ENCODE measurements at regions not wholly inside any gene's neighbourhood (a gene's known extent, or its start where the extent isn't known, plus 50 kb on each side); places are given as distances from the start of the nearest gene placed in this dataset.

GRCh38 chr14:85195872-85196477, 334.0 kb upstream of the FLRT2 start:
- CTCF ChIA-PET: no interaction called here
- POLR2A ChIA-PET: no interaction called here

GRCh38 chr14:85198001-85198400, 331.9 kb upstream of the FLRT2 start:
- POLR2A ChIA-PET: no interaction called here
- CTCF ChIA-PET: no interaction called here

GRCh38 chr14:85205875-85206274, 324.1 kb upstream of the FLRT2 start:
- CTCF ChIA-PET: no interaction called here

DNA sequence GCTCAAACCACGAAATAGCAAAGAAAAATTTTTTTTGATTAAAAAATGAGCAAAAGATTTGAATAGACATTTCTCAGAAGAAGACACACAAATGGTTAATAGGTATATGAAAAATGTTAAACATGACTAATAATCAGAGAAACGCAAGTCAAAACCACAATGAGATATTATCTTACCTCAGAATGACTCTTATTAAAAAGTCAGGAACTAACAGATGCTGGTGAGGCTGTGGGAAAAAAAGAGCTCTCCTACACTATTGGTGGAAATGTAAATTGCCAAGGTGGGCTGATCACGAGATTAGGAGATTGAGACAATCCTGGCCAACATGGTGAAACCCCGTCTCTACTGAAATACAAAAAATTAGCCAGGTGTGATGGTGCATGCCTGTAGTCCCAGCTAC, 315.5 kb upstream of the FLRT2 start:
- CTCF ChIA-PET: no interaction called here
- POLR2A ChIA-PET: no interaction called here

More at GRCh38 chr14:85205875-85206274, 324.1 kb upstream of the FLRT2 start:
- POLR2A ChIA-PET: no interaction called here

DNA sequence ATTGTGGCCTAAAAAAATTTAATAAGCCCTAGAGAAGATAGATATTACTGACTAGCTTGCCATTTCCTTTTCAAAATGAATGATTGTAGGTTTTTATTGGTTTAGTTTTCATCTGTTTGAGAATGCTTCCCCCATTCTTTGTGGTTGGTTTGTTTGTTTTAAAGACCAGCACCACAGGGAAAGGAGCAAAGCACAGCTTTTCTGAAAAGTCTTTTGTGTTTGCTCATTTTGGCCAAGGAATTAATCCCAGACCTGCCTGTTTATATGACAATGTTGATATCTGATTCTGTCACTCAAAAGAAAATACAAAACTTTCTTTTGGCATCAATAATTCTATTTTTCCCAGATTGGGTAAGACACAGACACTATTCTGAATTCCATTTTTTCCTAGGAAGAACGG, 312.5 kb upstream of the FLRT2 start:
- CTCF ChIA-PET: no interaction called here
- POLR2A ChIA-PET: no interaction called here

DNA sequence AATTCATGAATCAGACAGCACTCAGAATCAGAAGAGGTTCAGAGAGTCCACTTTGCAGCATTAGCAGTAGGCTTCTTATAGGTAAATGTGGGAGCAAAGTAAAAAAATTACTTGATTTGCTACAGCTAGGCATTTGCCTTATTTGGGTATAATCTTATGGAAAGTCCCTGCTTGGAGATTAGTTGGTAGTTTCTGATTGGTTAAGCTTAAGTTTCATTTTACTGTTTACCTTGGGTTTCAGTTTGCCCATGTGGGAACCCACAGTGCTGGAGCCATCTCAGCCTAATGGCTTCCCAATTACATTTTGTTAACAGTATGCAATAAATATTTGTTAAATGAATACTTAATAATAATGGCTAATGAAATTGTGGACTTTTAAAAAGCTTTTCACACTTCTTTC, 311.0 kb upstream of the FLRT2 start:
- CTCF ChIA-PET: no interaction called here

GRCh38 chr14:85221832-85222231, 308.1 kb upstream of the FLRT2 start:
- POLR2A ChIA-PET: no interaction called here
- CTCF ChIA-PET: no interaction called here

More for the DNA sequence above, 311.0 kb upstream of the FLRT2 start:
- POLR2A ChIA-PET: no interaction called here

DNA sequence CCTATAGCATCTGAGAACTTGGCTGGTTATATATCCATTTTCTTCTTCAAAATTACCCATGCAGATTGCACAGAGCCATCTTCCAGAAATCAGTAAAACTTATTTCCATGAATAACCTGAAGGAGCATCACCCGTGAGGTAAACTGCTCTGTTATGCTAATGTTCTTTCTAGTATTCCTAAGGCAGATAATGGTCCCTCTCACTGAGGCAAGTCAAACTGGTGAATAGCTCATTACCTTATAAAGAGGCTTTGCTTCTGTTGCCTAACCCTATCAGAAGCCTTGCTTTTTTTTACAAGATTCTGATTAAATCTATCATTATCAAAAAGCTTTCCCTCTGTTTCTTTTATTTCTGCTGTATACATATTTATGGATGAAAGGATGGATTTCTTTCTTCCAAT, 307.6 kb upstream of the FLRT2 start:
- ChIA-PET CTCF (no interaction called here), POLR2A (no interaction called here)

DNA sequence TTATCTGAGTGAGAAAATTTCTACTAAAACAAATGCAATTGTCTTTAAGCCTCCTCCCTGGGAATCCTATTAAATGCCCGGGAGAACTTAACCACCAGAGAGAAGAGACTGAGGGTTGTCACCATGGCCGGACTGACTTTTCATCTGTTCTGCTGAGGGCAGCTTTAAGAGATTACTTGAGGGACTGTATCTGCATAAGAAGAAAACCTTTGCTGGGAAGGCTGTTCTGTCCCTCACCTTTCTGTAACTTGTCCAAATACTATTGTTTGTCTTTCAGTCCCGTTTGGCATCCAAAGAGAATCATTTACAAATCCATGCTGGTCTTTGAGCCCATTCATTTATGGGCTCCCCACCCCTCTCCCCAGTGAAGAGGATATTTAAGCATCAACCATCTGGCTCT, 306.3 kb upstream of the FLRT2 start:
- CTCF ChIA-PET: no interaction called here
- POLR2A ChIA-PET: no interaction called here

GRCh38 chr14:85224241-85224640, 305.7 kb upstream of the FLRT2 start:
- ChIA-PET POLR2A (no interaction called here), CTCF (no interaction called here)

DNA sequence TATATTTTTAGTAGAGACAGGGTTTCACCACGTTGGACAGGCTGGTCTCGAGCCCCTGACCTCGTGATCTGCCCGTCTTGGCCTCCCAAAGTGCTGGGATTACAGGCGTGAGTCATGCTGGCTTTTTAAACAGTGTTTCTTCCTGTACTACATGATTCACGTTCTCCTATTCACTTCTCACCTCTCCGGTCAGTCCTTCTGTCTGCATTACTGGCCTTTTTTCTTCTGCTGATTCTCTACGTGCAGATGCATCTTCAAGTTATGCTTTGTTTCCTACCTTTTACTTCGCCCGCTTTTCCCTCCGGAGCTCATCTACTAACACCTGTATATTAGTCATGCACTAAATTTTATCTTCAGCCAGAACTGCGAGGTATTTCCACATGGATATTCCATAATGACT, 296.2 kb upstream of the FLRT2 start:
- ChIA-PET CTCF (no interaction called here), POLR2A (no interaction called here)

DNA sequence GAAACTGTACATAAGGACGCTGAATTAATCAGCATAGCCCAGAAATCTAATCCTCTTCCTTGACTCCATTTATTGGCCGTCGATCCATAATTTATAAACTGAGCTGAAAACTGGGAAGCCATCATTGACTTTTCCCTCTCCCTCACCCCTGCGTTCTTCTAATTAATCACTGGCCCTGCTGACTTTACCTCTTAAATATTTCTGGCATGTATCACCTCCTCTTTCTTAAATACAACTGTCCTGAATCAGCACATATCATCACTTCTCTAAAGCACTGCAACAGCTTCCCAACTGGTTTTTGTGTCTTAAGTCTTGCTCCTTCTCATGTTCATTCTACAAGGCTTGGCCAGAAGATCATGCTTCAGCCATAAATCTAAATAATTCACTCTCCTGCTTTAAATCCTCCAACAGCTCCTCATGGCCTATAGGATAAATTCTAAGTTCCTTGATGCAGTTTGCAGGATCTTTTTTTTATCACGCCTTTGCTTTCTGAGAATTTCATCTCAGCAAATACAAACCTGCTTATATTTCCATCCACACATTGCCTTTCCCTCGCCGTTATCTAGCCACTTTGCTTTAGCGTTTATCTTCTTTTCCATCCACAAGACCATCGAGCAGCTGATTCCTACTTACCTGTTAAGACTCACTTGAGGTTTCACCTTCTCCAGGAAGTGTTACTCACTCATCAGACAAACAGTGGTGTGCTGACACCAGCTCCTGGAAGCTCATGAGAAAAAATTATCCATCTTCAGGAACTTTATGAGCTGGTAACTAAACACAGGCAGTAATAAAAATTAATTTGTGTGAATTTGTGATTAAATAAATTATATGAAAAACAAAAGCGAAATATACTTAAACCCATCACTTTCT, 295.6 kb upstream of the FLRT2 start:
- POLR2A ChIA-PET: no interaction called here
- CTCF ChIA-PET: no interaction called here

GRCh38 chr14:85235868-85236267, 294.1 kb upstream of the FLRT2 start:
- ChIA-PET POLR2A (no interaction called here), CTCF (no interaction called here)

DNA sequence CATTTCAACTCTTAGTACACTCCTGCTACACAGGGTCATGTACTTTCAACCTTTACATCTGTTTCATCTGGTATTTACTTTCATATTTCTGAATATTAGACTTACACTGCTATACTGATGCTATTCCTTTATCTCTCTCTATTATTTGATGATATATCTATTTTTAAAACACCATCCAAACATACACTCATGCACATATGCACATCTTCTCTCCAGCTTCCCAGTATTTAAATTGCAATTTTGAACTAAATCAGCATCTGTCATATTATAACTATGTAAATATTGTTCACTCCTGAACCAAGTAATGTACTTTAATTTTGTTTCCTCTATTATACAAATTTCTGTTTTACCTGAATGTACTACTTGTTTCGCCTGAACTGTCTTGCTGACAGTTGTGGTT, 293.6 kb upstream of the FLRT2 start:
- POLR2A ChIA-PET: no interaction called here
- CTCF ChIA-PET: no interaction called here

DNA sequence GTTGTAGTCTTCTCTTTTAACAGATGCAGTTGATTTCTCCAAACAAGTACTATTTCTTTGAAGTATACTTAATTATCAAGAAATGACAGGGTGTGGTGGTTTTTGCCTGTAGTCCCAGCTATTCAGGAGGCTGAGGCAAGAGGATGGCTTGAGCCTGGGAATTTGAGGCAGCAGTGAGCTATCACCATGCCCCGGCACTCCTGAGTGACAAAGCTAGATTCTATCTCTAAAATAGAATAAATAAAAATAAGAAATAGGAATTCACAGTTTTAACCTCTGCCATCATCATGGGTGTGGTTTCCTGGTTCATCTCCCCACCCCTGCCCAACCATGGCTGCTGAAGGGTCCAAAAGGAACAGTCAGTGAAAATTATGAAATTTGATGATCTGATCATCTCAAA, 290.2 kb upstream of the FLRT2 start:
- ChIA-PET CTCF (no interaction called here), POLR2A (no interaction called here)

GRCh38 chr14:85241022-85241855, 288.7 kb upstream of the FLRT2 start:
- CTCF ChIA-PET: no interaction called here
- POLR2A ChIA-PET: no interaction called here

DNA sequence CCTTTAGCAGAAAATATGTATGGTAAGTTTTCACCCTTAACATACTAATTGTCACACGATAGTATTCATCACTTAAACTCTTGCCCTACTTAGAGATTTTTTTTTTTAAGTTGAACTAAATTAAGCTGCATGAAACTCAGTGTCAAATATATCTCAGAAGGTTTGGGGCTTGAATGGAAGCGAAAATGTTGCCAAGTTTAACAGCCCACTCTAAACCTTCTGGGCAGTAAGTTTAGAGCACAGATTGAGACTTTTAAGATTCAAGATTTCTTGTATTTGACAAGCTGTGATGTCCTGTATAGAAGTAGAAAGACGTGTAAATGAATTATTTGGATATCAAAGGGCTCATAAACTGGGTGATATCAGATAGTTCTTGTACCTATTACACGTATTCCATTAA, 287.3 kb upstream of the FLRT2 start:
- CTCF ChIA-PET: no interaction called here
- POLR2A ChIA-PET: no interaction called here

- CTCF ChIA-PET: no interaction called here
Observed at GRCh38 chr14:85243321-85243720, 286.6 kb upstream of the FLRT2 start.

GRCh38 chr14:85247071-85247470, 282.9 kb upstream of the FLRT2 start:
- ChIA-PET POLR2A (no interaction called here), CTCF (no interaction called here)

More at GRCh38 chr14:85243321-85243720, 286.6 kb upstream of the FLRT2 start:
- POLR2A ChIA-PET: no interaction called here

GRCh38 chr14:85248881-85249635, 280.9 kb upstream of the FLRT2 start:
- ChIA-PET CTCF (no interaction called here), POLR2A (no interaction called here)
